WERI-Rb-1 (cell line): ENCODE measurements at regions not wholly inside any gene's neighbourhood (a gene's known extent, or its start where the extent isn't known, plus 50 kb on each side); places are given as distances from the start of the nearest gene placed in this dataset.

Experiments
- DNase-seq: peaks from one replicate; pipeline ENCODE4 v3.0.0-alpha.2; 2020
- H3K27ac ChIP-seq: fragments of 250-450 bp; sonication (Bioruptor Pico); 2 replicates; pipeline ENCODE4 v1.5.1; 2020; ENCODE audit warnings: mild to moderate bottlenecking, moderate library complexity
- H3K27me3 ChIP-seq: fragments of 250-450 bp; sonication (Bioruptor Pico); 2 replicates; pipeline ENCODE4 v1.5.1; 2021; ENCODE audit warnings: mild to moderate bottlenecking, low read depth, moderate library complexity; ENCODE audit not compliant: insufficient read depth, severe bottlenecking
- H3K36me3 ChIP-seq: fragments of 250-450 bp; sonication (Bioruptor Pico); 2 replicates; pipeline ENCODE4 v1.5.1; 2020; ENCODE audit warnings: mild to moderate bottlenecking, moderate library complexity
- H3K4me3 ChIP-seq: 2 replicates; pipeline ENCODE4 v1.5.1; 2011; ENCODE audit warnings: low read depth, mild to moderate bottlenecking, control low read depth, low read length
- H3K9me3 ChIP-seq: fragments of 250-450 bp; sonication (Bioruptor Pico); 2 replicates; pipeline ENCODE4 v1.5.1; 2021; ENCODE audit warnings: mild to moderate bottlenecking, moderate library complexity; ENCODE audit not compliant: severe bottlenecking
- TF ChIP-seq, protein P1 (sequence below): IDR thresholded peaks from 2 replicates; pipeline ENCODE4 v1.5.1; 2011; ENCODE audit warnings: low read depth, mild to moderate bottlenecking, control low read depth, inconsistent platforms, low read length

DNA sequence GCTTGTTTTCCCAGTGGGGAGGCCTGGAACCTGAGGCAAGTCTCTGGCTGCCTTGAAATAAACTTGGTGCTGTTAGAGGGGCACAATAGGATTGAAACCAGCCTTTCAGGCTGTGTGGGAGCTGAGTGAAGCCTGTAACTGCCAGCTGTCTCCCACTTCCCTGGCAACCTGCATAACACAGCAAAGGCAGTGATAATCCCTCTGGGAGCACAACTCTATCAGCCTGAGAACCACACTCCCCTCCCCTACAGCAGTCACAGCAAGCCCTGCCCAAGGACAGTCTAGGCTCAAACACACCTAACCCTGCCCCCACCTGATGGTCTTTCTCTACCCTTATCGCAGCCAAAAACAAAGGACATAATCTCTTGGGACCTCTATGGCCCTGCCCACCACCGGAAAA lies 683.8 kb upstream of the ATXN8OS start:
- Histone ChIP-seq H3K9me3 (no peaks in the 10 kb centered on the region), H3K36me3 (no peaks in the 10 kb centered on the region), H3K4me3 (no peak overlapping the region), H3K27me3 (no peaks in the 10 kb centered on the region), H3K27ac (no peak overlapping the region)
- no peak for DNase-seq
- TF ChIP-seq, protein P1, sequence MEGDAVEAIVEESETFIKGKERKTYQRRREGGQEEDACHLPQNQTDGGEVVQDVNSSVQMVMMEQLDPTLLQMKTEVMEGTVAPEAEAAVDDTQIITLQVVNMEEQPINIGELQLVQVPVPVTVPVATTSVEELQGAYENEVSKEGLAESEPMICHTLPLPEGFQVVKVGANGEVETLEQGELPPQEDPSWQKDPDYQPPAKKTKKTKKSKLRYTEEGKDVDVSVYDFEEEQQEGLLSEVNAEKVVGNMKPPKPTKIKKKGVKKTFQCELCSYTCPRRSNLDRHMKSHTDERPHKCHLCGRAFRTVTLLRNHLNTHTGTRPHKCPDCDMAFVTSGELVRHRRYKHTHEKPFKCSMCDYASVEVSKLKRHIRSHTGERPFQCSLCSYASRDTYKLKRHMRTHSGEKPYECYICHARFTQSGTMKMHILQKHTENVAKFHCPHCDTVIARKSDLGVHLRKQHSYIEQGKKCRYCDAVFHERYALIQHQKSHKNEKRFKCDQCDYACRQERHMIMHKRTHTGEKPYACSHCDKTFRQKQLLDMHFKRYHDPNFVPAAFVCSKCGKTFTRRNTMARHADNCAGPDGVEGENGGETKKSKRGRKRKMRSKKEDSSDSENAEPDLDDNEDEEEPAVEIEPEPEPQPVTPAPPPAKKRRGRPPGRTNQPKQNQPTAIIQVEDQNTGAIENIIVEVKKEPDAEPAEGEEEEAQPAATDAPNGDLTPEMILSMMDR = no peak

- DNase-seq = no peak
- Histone ChIP-seq H3K4me3 (no peak overlapping the region), H3K36me3 (no peaks in the 10 kb centered on the region), H3K27me3 (no peaks in the 10 kb centered on the region), H3K9me3 (no peaks in the 10 kb centered on the region), H3K27ac (no peak overlapping the region)
- TF ChIP-seq, protein P1 = no peak
Observed at GRCh38 chr13:69418319-69418718, 689.3 kb upstream of the ATXN8OS start.

GRCh38 chr13:69410761-69411160 lies 696.9 kb upstream of the ATXN8OS start:
- Histone ChIP-seq H3K4me3 (no peak overlapping the region), H3K27ac (no peak overlapping the region), H3K27me3 (no peaks in the 10 kb centered on the region), H3K9me3 (no peaks in the 10 kb centered on the region), H3K36me3 (no peaks in the 10 kb centered on the region)
- TF ChIP-seq, protein P1 = no peak
- DNase-seq = no peak

DNA sequence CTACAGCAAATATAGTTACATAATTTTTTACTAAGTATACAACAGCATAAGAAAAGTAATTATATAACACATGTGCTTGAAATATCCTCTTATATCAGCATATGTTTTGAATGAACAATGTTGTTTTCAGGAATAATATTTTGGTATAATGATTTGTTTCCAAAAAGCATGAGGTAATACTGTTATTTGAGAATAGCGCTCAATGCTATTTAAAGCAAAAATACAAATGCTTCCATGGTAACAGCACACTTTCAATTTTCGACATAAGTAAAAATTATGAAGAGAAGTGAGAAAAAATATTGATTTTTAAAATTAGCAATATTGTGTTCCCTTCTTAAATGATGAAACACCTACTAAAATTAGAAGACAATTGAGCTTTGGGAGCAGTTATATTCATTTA lies 715.9 kb upstream of the ATXN8OS start:
- H3K36me3 ChIP-seq = no peaks in the 10 kb centered on the region
- TF ChIP-seq, protein P1 = no peak
- H3K27me3 ChIP-seq = no peaks in the 10 kb centered on the region
- no peak overlapping the region for H3K4me3 ChIP-seq
- no peak for DNase-seq
- no peaks in the 10 kb centered on the region for H3K9me3 ChIP-seq
- no peak overlapping the region for H3K27ac ChIP-seq

DNA sequence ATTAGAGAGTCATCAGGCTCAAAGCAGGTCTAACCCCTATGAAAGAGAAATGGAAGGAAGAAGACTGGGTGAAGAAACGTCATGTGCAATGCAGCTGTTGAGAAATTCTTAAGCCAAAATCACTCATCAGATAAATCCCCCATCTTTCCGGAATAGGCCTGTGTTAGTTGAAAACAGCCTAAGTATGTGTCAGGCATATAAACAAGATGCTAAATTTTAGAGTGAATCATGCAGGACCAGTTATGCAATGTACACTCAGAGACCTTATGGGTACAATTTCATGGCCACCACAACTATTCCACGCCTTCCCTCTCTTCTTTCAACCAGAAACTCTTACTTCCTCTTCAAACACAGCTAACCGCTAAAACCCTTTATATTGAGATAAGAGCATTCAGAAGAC lies 717.7 kb upstream of the ATXN8OS start:
- Histone ChIP-seq H3K9me3 (no peaks in the 10 kb centered on the region), H3K27me3 (no peaks in the 10 kb centered on the region), H3K27ac (no peak overlapping the region), H3K4me3 (no peak overlapping the region), H3K36me3 (no peaks in the 10 kb centered on the region)
- DNase-seq = no peak
- TF ChIP-seq, protein P1 = no peak

GRCh38 chr13:69373747-69374425 lies 733.7 kb upstream of the ATXN8OS start:
- no peak for DNase-seq
- TF ChIP-seq, protein P1 = no peak
- Histone ChIP-seq H3K4me3 (no peak overlapping the region), H3K27me3 (no peaks in the 10 kb centered on the region), H3K36me3 (no peaks in the 10 kb centered on the region), H3K9me3 (no peaks in the 10 kb centered on the region), H3K27ac (no peak overlapping the region)
